ENCODE measurements at regions not wholly inside any gene's neighbourhood (a gene's known extent, or its start where the extent isn't known, plus 50 kb on each side); places are given as distances from the start of the nearest gene placed in this dataset.

DNA sequence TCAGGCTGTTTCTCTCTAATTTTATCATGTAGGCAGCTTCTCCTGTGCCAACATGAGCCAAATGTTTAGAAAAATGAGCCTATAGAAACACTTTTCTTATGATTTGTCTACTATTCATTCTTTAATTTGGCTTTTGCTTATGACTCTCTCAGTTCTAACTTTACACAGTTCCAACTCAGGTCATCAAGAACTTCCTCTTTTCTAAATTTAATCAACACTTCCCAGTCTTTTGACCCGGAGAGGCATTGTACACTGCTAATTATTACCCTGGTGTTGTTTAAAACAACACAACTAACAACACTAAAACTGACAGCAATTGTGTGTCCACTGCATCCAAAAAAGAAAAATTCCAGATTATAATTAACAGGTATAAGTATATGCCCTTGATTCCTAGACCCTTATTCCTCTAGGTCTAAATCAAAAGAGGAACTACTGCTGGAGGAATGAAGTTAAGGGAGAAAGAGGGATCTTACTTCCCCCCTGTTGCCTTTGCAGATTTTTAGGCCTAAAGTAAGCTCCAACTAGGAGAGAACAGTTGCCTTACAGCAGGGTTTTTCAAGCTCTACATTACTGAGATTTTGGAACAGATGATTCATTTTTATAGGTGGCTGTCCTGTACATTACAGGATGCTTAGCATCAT, 332.2 kb upstream of the GOLIM4 start:
- DNase-seq, result no peak

DNA sequence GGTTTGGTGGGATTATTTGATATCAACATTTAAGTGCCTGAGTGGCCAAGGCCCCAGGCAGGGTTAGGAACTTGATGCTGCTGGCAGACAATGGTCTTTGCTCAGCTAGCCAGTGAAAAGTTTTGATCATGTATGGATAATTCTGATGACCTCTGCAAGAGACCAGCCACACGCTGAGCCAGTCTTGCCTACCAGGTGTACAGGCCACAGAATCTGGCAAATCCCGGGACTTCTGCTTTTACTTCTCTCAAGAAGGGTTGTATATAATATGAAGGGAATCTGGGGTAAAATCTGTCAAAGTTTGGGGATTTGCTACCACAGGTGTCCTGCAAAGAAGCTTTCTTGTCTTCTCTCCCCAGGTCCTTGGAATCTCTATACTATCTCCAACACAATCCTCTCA, 331.4 kb upstream of the GOLIM4 start:
- DNase-seq, result no peak

DNA sequence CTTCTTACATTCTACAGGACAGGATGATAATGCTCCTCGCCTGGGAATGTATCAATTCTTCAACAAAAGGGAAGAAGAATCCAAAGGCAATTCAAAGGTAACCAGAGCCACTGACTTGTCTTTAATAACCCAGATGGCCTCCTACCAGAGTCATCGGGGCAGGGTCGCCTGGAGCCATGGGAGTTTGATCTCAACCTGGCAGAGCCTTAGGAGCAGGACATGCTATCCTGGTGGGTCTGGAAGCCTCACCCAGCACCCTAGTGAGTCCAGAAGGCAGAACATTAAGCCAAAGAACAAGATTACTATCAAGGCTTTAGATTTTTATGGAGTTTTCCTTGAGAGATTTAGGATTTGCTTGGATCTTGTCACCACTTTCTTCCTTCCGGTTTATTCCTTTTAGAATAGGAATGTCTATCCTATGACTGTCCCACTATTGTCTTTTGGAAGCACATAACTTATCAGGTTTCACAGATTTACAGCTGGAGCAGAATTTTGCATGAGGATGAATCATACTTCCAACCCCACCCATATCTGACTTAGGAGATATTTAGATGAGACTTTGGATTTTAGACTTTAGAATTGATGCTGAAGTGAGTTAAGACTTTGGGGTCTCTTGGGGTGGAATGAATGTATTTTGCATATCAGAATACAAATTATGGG, 330.3 kb upstream of the GOLIM4 start:
- DNase-seq, result no peak

DNA sequence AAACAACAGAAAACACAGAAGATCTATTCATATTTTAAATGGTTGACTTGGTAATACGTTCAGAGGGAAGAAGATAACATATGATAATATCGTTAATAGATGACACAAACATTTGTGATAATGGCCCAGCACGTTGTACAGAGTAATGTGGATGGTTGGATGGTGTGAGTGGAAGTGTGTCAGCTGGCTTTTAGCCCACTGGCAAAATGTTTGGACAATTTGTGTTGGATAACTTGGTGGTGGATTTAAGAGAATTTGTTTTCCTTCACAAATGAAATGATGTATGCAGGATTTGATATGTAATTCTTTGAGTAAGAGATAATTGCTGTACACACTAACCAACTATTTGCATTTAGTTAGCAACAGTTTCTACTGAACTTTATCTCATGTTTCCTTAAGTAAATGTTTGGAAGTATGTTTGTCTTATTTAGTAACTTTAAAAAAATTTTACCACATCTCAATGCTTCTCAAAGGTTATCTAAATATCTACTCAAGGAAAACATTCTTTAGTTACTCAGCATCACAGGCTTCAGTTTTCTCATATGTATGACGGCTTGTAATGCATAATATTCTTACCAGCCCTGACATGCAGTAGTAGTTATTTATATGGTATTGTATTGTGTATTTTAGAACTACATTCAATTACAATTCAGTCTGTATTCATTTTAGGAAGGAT, 328.5 kb upstream of the GOLIM4 start:
- no peak for DNase-seq

DNA sequence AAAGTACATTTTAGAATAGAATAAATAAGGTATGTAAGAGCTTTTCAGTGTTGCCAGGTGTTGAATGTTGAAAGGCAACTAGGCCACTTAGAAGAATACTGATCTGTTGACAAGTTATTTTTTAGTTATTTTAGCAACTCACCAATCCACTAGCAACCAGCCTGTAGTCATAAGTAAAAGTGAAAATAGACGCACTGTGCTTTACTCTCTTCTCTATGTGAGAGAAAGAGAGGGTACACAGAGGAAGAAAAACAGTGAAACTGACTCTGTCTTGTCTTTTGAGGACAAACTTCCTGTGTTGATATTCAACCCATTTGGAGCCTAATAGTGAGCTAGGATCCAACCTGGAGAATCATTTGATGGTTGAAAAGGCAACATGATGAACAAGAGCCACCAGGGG, 327.1 kb upstream of the GOLIM4 start:
- no peak for DNase-seq

DNA sequence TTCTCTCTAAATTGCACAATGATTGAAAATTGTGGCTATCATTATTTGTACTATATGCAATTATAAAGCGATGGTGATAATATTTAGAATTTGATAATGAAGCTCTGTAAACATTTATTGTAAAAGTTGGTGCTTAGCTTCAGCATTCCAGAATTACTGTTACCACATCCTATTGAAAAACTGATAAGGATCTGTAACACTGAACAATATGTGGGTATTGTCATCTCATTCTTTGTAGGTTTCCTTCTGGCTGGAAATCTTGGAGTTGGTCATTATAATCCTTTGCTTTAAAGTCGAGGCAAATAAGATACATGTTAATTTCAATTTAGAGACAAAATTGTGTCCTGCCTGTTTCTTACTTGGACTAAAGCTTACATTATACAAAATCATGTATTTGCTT, 323.4 kb upstream of the GOLIM4 start:
- DNase-seq, result no peak

DNA sequence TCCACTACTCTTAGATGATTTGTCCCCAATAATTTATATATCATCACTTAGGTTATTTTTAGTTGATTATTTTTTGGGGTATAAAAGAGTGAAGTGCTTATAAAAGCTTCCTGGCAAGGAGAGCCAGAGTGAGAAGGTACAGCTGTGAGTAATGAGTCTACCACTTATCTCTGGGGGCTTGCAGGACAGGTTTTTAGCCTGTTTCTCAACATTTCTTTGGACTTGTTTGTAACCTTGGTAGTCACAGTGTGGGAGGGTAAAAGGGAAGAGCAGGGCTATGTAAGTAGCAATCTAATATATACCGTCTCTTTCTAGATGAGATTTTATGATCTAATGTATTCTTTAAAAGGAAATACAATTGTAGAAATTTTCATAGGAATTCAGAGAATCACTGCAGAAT, 321.3 kb upstream of the GOLIM4 start:
- DNase-seq, result no peak

DNA sequence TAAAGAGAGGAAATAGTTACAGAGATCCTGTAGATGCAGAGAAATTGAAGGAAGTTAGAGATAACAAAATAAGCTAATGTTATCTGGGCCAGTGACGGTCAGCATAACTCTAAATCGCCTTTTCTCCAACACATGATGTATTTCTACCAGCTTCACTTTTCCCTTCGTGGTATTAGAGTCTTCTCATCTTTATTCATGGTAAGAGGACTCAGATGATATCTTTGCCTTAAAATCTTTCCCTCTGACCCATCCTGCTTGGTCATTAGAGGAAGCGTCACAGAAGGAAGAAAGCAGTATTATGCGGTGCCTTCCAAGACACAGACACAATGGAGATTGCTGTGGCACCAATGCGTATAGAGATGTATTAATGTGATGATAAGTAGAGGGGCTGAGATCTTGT, 320.7 kb upstream of the GOLIM4 start:
- DNase-seq, result no peak

DNA sequence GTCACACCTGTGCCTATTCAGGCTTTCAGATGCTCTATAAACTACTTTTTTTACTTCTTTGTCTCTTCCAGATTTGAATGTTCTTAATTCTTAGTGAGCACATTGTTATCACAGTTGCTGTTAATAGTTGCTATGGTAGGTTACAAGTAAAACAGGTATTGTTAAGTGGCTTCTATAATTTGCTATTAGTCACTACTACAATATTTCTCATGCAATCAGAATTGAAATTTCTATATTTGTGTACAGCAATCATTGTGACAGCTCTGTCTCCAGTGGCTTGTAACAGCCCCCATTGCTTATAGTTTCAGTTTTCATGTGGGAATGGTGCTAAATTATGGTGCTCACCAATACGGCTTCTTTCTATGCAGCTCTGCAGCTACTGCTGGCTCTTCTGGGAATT, 318.4 kb upstream of the GOLIM4 start:
- no peak for DNase-seq

DNA sequence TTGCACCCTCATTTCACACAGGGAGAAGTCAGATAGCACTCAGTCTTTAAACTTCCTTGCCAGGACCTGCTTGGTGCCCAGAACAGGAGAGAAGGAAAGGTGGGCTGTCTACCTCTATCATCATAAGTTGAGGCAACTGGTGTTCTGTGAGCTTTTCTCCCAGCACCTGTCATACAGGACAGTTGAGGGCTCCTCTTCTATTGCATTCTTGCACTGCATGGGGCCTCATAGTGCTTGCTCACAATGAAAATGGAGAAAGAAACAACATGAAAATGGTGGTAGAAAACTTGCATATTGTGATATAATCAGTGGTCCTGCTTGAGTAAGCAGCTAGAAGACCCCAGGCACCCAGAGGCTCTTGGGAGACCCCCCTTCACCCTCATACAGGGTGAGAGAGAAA, 311.7 kb upstream of the GOLIM4 start:
- DNase-seq, result no peak

DNA sequence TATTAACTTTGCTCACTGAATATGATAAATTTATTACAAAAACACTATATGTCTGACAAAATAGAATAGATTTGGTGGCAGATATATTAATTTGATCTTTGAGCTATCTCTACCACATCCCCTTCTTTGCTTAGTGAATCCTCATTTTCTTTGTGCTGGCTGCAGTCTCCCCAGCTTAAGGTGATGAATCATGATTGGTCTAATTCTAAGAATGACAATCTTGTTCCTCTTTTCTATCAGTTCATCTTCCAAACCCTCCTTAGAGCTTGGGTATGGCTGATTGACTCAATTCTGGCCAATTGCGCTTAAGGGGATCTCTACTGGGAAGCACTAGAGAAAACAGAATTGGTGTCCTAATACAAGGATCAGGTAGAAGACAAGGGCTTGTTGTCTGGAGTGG, 309.6 kb upstream of the GOLIM4 start:
- DNase-seq, result no peak

DNA sequence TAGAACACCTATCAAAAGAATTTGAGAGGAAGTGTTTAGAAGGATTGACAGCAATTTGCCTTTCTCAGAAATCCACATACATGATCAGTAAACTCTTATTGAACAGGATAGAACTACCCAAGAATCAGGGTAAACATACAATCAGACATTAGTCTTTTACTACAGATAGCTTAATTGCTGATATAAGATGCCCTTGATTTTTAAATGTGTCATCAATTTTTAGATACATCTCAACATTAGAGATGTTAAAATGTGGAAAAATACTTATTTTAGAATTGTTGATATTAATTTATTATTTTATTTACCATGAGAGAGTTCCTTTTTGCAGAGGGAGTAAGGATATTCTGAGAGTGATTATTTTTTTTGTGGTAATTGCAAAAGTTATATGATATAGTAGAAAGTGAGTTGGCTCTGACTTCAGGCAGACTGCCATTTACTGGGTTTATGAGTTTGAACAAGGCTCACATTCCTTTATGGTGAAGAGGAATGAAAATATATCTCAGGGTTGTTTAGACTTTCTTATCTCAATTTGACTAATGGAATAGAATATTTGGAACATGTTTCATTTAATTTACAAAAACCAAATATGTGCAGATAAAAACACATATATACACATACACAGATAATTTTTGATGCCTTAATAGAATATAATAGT, 302.8 kb upstream of the GOLIM4 start:
- no peak for DNase-seq

DNA sequence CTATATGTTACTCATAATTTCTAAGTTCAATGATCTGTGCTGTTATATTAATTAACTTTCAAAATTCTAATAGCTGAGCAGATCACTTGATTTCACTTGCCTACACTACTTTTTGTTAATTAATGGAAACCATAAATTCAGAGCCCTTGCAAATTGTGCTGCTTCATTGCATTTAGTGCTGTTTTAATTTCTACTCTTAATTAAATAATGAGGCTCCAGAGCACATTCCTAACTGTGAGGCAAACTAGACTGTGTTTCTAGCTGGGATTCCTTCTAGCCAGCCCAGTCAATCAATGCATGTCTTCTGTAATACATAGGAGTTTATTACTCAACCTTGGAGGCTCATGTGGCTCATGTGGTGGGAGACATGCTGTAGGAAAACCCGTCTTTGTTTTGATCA, 301.1 kb upstream of the GOLIM4 start:
- no peak for DNase-seq

DNA sequence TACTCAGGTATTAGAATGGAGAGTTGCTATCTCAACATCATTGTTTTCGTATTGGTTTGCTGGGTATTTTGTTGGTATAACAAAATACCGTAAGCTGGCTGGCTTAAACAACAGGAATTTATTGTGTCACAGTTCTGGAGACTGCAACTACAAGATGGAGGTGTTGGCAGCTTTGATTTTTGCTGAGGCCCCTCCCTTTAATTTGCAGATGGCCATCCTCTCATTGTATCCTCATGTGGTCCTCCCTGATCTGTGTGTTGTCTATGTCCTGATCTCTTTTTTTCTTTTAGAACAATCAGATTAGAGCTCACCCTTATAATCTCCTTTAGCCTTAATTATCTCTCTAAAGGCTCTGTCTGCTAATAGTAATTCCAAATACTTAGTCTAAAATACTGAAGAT, 299.8 kb upstream of the GOLIM4 start:
- no peak for DNase-seq

DNA sequence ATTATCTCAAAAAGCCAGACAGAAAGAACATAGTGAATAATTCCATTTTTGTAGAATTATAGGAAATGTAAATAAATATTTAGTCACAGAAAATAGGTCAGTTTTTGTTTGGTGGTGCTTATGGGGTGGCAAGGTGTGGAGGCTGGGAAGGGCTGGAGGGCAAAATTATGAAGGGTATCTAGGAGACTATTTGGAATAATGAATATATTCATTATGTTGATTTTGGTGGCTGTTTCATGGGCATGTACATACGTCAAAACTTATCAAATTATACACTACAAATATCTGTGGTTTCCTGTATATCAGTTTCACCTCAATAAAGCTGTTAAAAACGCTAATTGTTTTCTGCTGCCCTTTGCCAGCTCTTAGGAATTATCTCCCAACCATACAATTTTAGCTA, 298.7 kb upstream of the GOLIM4 start:
- DNase-seq, result no peak

DNA sequence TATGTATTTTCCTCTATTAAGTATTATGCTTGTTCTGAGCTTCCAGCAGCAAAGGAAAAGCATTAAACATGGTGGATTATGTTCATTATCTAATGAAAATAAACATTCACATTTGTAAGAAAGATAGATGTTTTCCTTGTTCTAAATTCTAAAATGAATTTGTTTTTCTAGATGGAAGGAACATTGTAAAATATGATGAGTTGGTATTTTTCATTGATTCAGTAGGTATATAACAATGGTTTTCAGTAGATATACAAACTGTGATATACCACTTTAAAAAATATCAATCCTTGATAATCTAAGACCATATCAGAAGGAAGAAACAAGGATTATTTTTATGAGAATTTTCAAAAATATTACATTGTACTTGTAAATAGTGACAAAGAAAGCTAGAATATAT, 290.6 kb upstream of the GOLIM4 start:
- no peak for DNase-seq

DNA sequence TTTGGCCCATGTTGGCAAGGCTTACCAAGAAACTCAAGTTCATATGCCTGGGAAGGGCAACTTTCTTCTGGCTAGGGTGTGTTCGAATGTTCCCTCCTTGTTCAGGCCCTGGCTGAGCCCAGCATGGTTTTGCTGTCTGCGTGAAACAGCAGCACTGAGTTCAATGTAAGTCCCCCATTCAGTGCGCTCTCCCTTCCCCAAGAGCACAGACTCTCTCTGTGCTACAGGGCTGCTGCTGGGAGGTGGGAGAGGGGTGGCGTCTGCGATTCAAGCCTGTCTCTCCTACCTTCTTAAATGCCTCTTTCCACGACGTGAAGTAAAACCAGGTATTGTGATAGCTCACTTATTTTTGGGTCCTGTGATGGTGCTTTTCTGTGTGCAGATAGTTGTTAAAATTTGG, 289.3 kb upstream of the GOLIM4 start:
- no peak for DNase-seq

DNA sequence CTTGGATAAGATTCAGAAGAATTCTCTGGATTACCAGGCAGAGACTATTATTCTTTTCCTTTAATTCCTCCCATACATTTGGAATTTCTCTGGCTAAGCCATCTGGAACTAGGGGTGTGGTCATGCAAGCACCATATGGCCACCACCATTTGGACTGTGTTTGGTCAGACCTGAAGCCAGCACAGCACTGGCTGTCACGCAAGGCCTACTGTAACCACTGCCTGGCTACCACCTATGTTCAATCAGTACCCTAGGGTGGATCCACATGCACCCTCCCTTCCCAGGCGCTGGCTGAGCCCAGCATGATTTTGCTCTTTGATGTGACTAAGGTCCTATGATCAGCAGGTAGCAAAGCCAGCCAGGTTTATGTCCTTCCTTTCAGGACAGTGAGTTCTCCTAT, 287.8 kb upstream of the GOLIM4 start:
- no peak for DNase-seq

DNA sequence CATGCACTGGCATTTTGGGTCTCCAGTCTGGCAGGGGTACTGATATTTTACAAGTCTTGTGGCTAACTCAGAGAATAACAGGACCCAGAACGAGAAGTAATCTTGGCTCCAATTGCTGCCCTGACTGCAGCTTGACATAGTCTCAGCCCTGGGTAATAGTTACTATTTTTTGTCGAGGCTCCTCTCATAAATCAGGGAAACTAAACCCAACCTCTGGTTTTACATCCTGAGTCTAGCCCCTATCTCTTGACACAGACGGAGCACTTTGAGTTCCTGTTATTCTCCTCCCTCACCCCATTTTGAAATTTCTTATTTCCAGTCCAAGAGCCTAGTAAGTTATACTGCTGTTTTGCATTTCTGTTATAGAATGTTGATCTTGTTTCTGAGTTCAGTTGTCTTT, 276.1 kb upstream of the GOLIM4 start:
- DNase-seq, result no peak

DNA sequence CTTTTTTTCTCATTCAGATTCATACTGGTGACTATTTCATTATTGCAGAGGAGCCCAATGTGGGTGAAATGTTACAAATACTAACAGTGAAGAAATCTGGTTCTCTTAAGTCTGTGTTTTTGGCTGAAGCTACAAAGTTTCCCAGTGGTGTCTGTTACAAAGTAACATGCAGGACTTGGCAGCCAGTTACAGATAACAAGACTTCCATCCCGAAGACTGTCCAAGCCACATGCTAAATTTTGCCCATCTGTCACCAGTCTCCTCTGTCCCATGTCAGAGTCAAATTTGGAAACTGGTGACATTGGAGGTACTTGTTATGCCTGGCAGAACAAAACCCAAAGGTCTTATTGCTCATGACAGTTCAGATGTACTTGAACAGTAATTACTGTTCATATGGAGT, 269.2 kb upstream of the GOLIM4 start:
- no peak for DNase-seq

DNA sequence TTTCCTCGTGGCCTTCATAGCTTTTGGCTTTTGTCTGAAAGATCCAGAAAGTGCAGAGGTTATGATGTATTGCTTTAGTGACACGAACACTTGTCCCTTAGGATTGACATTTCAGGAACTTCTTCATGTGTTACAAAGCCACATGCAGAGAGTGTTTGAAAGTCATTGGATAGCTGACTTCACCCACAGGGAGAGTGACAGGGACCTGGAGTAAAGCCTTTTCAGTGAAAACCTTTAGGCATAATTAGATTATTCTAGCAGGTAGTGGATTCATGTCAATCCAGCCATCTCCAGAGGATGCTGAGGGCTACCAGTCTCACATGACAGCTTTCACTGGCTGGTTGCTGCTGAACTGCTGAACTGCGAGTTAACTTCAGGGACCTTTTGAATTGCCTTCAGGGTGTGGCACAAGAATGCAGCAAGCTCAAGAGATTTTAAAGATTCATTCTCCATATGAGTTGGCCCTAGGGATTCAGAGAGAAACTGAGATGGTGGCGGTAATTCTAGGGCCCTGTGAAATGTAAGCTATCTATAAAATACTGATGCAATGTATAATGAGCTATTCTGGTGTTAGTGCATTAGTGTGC, 267.0 kb upstream of the GOLIM4 start:
- DNase-seq, result no peak

DNA sequence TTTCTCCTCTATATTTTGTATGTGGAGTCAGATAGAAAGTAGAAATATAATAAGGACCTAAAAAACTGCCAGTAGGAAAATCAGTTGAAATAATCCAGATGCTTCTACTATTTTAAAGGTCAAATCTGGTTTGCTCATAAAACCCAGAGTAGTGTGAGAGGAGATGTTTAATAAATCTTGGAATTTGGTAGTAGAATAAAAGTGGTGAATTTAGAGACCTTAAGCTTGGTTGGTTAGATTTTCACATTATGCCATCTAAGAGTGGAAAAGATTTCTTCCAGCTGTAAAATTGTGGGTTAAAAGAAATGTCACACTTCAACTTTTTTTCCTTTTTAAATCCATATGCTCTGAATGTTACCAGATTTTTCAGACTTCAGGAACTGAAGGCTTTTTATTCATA, 266.4 kb upstream of the GOLIM4 start:
- DNase-seq, result no peak

DNA sequence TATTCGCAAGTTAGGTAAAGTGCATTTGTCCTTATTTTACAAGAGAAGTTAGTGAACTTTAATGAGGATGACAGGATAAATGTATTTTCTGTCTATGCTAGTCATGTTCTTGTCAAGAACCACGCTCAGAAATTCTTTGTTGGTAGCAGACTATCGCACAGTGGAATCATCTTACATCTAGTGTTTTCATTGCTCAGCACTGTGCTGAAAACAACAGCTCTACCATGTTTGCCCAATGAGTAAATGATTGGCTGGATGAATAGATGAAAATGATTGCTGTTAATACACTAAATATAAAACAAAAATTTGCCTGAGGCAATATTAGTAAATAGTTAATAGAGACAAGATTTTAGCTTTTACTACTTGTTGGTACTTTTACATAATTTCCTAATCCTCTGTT, 265.3 kb upstream of the GOLIM4 start:
- no peak for DNase-seq
